ENCODE measurements at regions not wholly inside any gene's neighbourhood (a gene's known extent, or its start where the extent isn't known, plus 50 kb on each side); places are given as distances from the start of the nearest gene placed in this dataset.

- no peak for TF ChIP-seq CTCF (IDR thresholded peaks at IDR 0.05)
- TF ChIP-seq EZH2 (IDR thresholded peaks at IDR 0.05; ENCODE audit: borderline replicate concordance, insufficient read depth, low read depth, low read length, poor library complexity, severe bottlenecking) = no peak
These were observed 103.8 kb downstream of the ZNF280B start for GRCh38 chr22:22404598-22405284.
